SK-N-SH (cell line): ENCODE measurements at regions not wholly inside any gene's neighbourhood (a gene's known extent, or its start where the extent isn't known, plus 50 kb on each side); places are given as distances from the start of the nearest gene placed in this dataset.

Experiments
- CTCF ChIA-PET: fragments of 300-600, 350-600 bp; formaldehyde crosslinking; extraction: SDS; loops from one replicate; lab custom pipeline; 2021; lab: Yijun Ruan, JAX
- POLR2A ChIA-PET: fragments of 350-600 bp; sonication (Branson Sonifier 250); formaldehyde crosslinking; extraction: SDS; loops from one replicate; lab custom pipeline; 2020; ENCODE audit warnings: antibody characterized with exemption, inconsistent platforms; lab: Yijun Ruan, JAX
- DNase-seq: peaks from one replicate; pipeline ENCODE4 v3.0.0; 2012
- H2AFZ ChIP-seq: fragments of 200-600 bp; sonication (generic); 2 replicates; pipeline ENCODE4 v1.8.1; 2016; ENCODE audit warnings: antibody characterized with exemption, mild to moderate bottlenecking, low read depth
- H3F3A ChIP-seq: fragments of 200-600 bp; sonication (generic); replicated peaks from 2 replicates; pipeline ENCODE3; 2016; ENCODE audit warnings: antibody characterized with exemption, mild to moderate bottlenecking; ENCODE audit not compliant: insufficient read depth
- H3K27ac ChIP-seq, 2 experiments: fragments of 200-500 bp in 1 of 2; fragments of 200-600 bp in 1 of 2; sonication (Bioruptor generic) in 1 of 2; sonication (generic), shearing (Covaris generic) in 1 of 2; 2 replicates each; pipeline versions ENCODE4 v1.5.1 to v1.6.1; 2014 to 2016; ENCODE audit warnings: low read depth in 2 of 2, inconsistent platforms in 1 of 2, low read length in 1 of 2, mild to moderate bottlenecking in 1 of 2, mixed read lengths in 1 of 2
- H3K27me3 ChIP-seq: fragments of 200-600 bp; sonication (generic), shearing (Covaris generic); 2 replicates; pipeline ENCODE4 v1.6.1; 2016; ENCODE audit warnings: mixed run types; ENCODE audit not compliant: insufficient read depth
- H3K36me3 ChIP-seq, 2 experiments: fragments of 200-500 bp in 1 of 2; fragments of 200-600 bp in 1 of 2; sonication (Bioruptor generic) in 1 of 2; sonication (generic) in 1 of 2; replicated peaks in 1 of 2; 2 replicates each; pipeline versions ENCODE3 to v1.5.1; 2014 to 2016; ENCODE audit warnings: low read length in 1 of 2, mild to moderate bottlenecking in 1 of 2; ENCODE audit not compliant: insufficient read depth in 2 of 2, control insufficient read depth in 1 of 2
- H3K4me1 ChIP-seq, 2 experiments: fragments of 200-500 bp in 1 of 2; fragments of 200-600 bp in 1 of 2; sonication (Bioruptor generic) in 1 of 2; sonication (generic), shearing (Covaris generic) in 1 of 2; 2 replicates each; pipeline versions ENCODE4 v1.5.1 to v1.6.1; 2014 to 2016; ENCODE audit warnings: low read depth in 1 of 2, low read length in 1 of 2, mixed run types in 1 of 2; ENCODE audit not compliant: insufficient read depth in 2 of 2, control insufficient read depth in 1 of 2
- H3K4me2 ChIP-seq: fragments of 200-600 bp; sonication (generic), shearing (Covaris generic); 2 replicates; pipeline ENCODE4 v1.6.1; 2017; ENCODE audit warnings: mixed run types
- H3K4me3 ChIP-seq, 2 experiments: fragments of 200-500 bp in 1 of 2; fragments of 200-600 bp in 1 of 2; sonication (Bioruptor generic) in 1 of 2; sonication (generic), shearing (Covaris generic) in 1 of 2; 2 replicates each; pipeline versions ENCODE4 v1.5.1 to v1.8.1; 2014 to 2016; ENCODE audit warnings: low read depth in 2 of 2, inconsistent platforms in 1 of 2, low read length in 1 of 2, mild to moderate bottlenecking in 1 of 2, mixed read lengths in 1 of 2, moderate library complexity in 1 of 2
- H3K79me2 ChIP-seq: fragments of 200-600 bp; sonication (generic); 2 replicates; pipeline ENCODE4 v1.8.1; 2017; ENCODE audit warnings: mild to moderate bottlenecking; ENCODE audit not compliant: insufficient read depth
- H3K9ac ChIP-seq: fragments of 200-600 bp; sonication (generic); 2 replicates; pipeline ENCODE4 v1.6.1; 2017; ENCODE audit warnings: mixed run types
- H3K9me2 ChIP-seq: fragments of 200-600 bp; sonication (generic); 2 replicates; pipeline ENCODE4 v1.6.1; 2017; ENCODE audit warnings: mixed run types
- H3K9me3 ChIP-seq: fragments of 200-600 bp; sonication (generic); 2 replicates; pipeline ENCODE4 v1.6.1; 2017; ENCODE audit warnings: mixed run types, mild to moderate bottlenecking, moderate library complexity
- H4K20me1 ChIP-seq: fragments of 200-600 bp; sonication (generic); 2 replicates; pipeline ENCODE4 v1.6.1; 2017; ENCODE audit warnings: mild to moderate bottlenecking, mixed run types; ENCODE audit not compliant: insufficient read depth
- CTCF ChIP-seq: fragments of 200-600 bp; sonication (generic); IDR thresholded peaks from 2 replicates; pipeline ENCODE4 v1.6.1; 2017; ENCODE audit warnings: antibody characterized with exemption, mild to moderate bottlenecking, moderate library complexity
- ELF1 ChIP-seq: IDR thresholded peaks from 2 replicates; pipeline ENCODE4 v1.4.0; 2012
- EP300 ChIP-seq, 2 experiments: IDR thresholded peaks; 2 replicates each; pipeline versions ENCODE4 v1.4.0 to v1.6.1; 2012; ENCODE audit warnings: borderline replicate concordance in 1 of 2, low read depth in 1 of 2, low read length in 1 of 2
- EZH2phosphoT487 ChIP-seq: fragments of 200-600 bp; sonication (generic); IDR thresholded peaks from 2 replicates; pipeline ENCODE4 v1.6.1; 2017; ENCODE audit warnings: low read depth, mixed run types, mild to moderate bottlenecking, antibody characterized with exemption, moderate library complexity, borderline replicate concordance
- FOXM1 ChIP-seq: IDR thresholded peaks from 2 replicates; pipeline ENCODE4 v1.4.0; 2012; ENCODE audit warnings: low read depth, mild to moderate bottlenecking
- GATA2 ChIP-seq: sonication (generic); formaldehyde crosslinking; IDR thresholded peaks from 2 replicates; pipeline ENCODE4 v1.5.0; 2020; ENCODE audit warnings: mild to moderate bottlenecking, missing genetic modification reagents
- MAX ChIP-seq: IDR thresholded peaks from 2 replicates; pipeline ENCODE4 v1.4.0; 2012; ENCODE audit warnings: low read depth
- MEF2A ChIP-seq: IDR thresholded peaks from 2 replicates; pipeline ENCODE4 v1.4.0; 2012; ENCODE audit warnings: low read depth, borderline replicate concordance
- NFIC ChIP-seq: IDR thresholded peaks from 2 replicates; pipeline ENCODE4 v1.4.0; 2012; ENCODE audit warnings: borderline replicate concordance
- PBX3 ChIP-seq: IDR thresholded peaks from 2 replicates; pipeline ENCODE4; 2012
- RFX5 ChIP-seq: IDR thresholded peaks from 2 replicates; pipeline ENCODE4 v1.6.1; 2012; ENCODE audit warnings: mild to moderate bottlenecking, improper control_type of control experiment, low read length
- TAF1 ChIP-seq: IDR thresholded peaks from 2 replicates; pipeline ENCODE4 v1.6.1; 2012; ENCODE audit warnings: low read depth, mild to moderate bottlenecking, low read length, moderate library complexity, borderline replicate concordance
- TEAD4 ChIP-seq: IDR thresholded peaks from 2 replicates; pipeline ENCODE4 v1.4.0; 2012; ENCODE audit warnings: mild to moderate bottlenecking, borderline replicate concordance; ENCODE audit not compliant: insufficient read depth
- USF1 ChIP-seq: IDR thresholded peaks from 2 replicates; pipeline ENCODE4 v1.4.0; 2012; ENCODE audit warnings: low read depth, borderline replicate concordance
- WGBS: methylation state at CpG from one replicate; pipeline ENCODE4 v1.1.6; 2017; ENCODE audit warnings: low lambda C conversion rate; 5-methylcytosine and 5-hydroxymethylcytosine counted together
- TF ChIP-seq, protein P1 (sequence below): fragments of 150-350 bp; IDR thresholded peaks from 2 replicates; pipeline ENCODE4 v1.6.1; 2017; ENCODE audit warnings: antibody characterized with exemption, low read length, low read depth, borderline replicate concordance

DNA sequence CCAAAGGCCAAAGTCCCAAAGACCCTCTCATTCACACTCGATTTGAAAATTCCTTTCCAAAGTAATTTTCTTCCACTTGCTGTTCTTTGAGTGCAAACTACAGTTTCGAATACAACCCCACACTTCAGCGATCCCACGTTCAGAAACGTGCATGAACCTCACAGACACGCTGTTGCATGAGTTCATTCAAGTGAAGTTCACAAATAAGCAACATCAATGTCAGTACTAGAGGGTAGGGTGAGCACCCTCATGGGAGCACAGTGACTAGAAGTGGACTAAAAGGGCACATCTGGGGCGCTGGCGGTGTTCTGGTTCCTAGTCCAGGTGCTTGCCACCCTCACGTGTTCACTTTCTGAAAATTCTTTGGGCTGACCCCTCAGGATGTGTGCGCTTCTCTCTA is 59.0 kb downstream of the FAM50B start:
- 92% methylated on average over 10 of the region's 10 CpGs for WGBS
- H3K9me3 ChIP-seq = no peaks in the 10 kb centered on the region
- no peaks in the 10 kb centered on the region for H4K20me1 ChIP-seq
- no peaks in the 10 kb centered on the region for H3K36me3 ChIP-seq
- no peak overlapping the region for H2AFZ ChIP-seq
- POLR2A ChIA-PET = no interaction called here
- DNase-seq = no peak
- CTCF ChIA-PET = interaction anchor here (1.0 to 3.0 kb wide), 2 partner anchors 9 to 59 kb away, joined by 3 to 7 read pairs; partner anchors contain the start of gene FAM50B
- H3K4me2 ChIP-seq = no peak overlapping the region
- H3K9me2 ChIP-seq = no peaks in the 10 kb centered on the region
- peaks cover 18% of the 10 kb centered on the region; the same call in 1 of the 2 replicates for H3K79me2 ChIP-seq
- H3K4me3 ChIP-seq = no peak overlapping the region
- H3K27me3 ChIP-seq = no peaks in the 10 kb centered on the region
- H3K27ac ChIP-seq = no peak overlapping the region
- no peak overlapping the region for H3K9ac ChIP-seq
- H3F3A ChIP-seq = peaks cover 27% of the 10 kb centered on the region
- TF ChIP-seq NFIC = no peak
- TF ChIP-seq EZH2phosphoT487 = no peak
- no peak for TF ChIP-seq FOXM1
- TF ChIP-seq CTCF = no peak
- TF ChIP-seq, protein P1, sequence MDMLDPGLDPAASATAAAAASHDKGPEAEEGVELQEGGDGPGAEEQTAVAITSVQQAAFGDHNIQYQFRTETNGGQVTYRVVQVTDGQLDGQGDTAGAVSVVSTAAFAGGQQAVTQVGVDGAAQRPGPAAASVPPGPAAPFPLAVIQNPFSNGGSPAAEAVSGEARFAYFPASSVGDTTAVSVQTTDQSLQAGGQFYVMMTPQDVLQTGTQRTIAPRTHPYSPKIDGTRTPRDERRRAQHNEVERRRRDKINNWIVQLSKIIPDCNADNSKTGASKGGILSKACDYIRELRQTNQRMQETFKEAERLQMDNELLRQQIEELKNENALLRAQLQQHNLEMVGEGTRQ = no peak
- no peak for TF ChIP-seq PBX3
- TF ChIP-seq TAF1 = no peak
- TF ChIP-seq RFX5 = no peak
- no peak for TF ChIP-seq MAX
- TF ChIP-seq ELF1 = no peak
- no peak for TF ChIP-seq USF1
- no peak for TF ChIP-seq MEF2A
- no peak for TF ChIP-seq EP300 (IDR thresholded peaks at IDR 0.05; ENCODE audit: borderline replicate concordance in 1 of 2, low read depth in 1 of 2, low read length in 1 of 2)
- TF ChIP-seq TEAD4 = no peak
- TF ChIP-seq GATA2 (CRISPR knock-in tag) = no peak
- peaks cover 16 to 35% of the 10 kb centered on the region in 2 experiments for H3K4me1 ChIP-seq
